Upper lobe of right lung (tissue), 1 donor: ENCODE measurements at regions not wholly inside any gene's neighbourhood (a gene's known extent, or its start where the extent isn't known, plus 50 kb on each side); places are given as distances from the start of the nearest gene placed in this dataset.

ENCODE experiments used
- ATAC-seq: fragments of 200-7000 bp; cut with Tn5 transposase; one replicate; pipeline ENCODE4 v1.9.1; 2020; ENCODE audit warnings: mild to moderate bottlenecking, moderate library complexity
- DNase-seq: peaks from one replicate; pipeline ENCODE4 v3.0.0-alpha.2; 2020
- H3K27ac ChIP-seq: fragments of 200-600 bp; one replicate; pipeline ENCODE4 v1.8.0; 2022
- H3K27me3 ChIP-seq: fragments of 200-600 bp; one replicate; pipeline ENCODE4 v1.8.0; 2022; ENCODE audit warnings: mild to moderate bottlenecking
- H3K36me3 ChIP-seq: fragments of 200-600 bp; one replicate; pipeline ENCODE4 v1.8.0; 2022
- H3K4me1 ChIP-seq: fragments of 200-600 bp; one replicate; pipeline ENCODE4 v1.8.0; 2022
- H3K4me3 ChIP-seq: fragments of 200-600 bp; one replicate; pipeline ENCODE4 v1.8.0; 2022; ENCODE audit warnings: mild to moderate bottlenecking
- H3K9me3 ChIP-seq: fragments of 200-600 bp; one replicate; pipeline ENCODE4 v1.8.0; 2022
- CTCF ChIP-seq: fragments of 200-600 bp; IDR thresholded peaks from one replicate; pipeline ENCODE4 v1.8.0; 2022; ENCODE audit warnings: antibody characterized with exemption
- intact Hi-C: fragments of 100-400 bp; cut with DNase I; formaldehyde crosslinking; loops from one replicate; pipeline ENCODE4 v1.11.0; 2022
- donor health status: DM: no; HTN: yes; CAD: no; lungs with severe emphysema.

GRCh38 chr18:1480309-1480708 lies 575.6 kb downstream of the ADCYAP1 start:
- TF ChIP-seq CTCF, result no peak

GRCh38 chr18:1481577-1481976 lies 576.9 kb downstream of the ADCYAP1 start:
- Histone ChIP-seq H3K9me3 (no peaks in the 10 kb centered on the region), H3K36me3 (no peaks in the 10 kb centered on the region), H3K4me3 (no peak overlapping the region), H3K27ac (no peak overlapping the region), H3K4me1 (no peaks in the 10 kb centered on the region), H3K27me3 (no peaks in the 10 kb centered on the region)
- no peak for DNase-seq
- TF ChIP-seq CTCF, result no peak
- intact Hi-C loops, result no loop called here
- no peak for ATAC-seq

More at GRCh38 chr18:1480309-1480708, 575.6 kb downstream of the ADCYAP1 start:
- ATAC-seq, result no peak
- Histone ChIP-seq H3K27me3 (no peaks in the 10 kb centered on the region), H3K4me3 (no peak overlapping the region), H3K9me3 (no peaks in the 10 kb centered on the region), H3K36me3 (no peaks in the 10 kb centered on the region), H3K27ac (no peak overlapping the region), H3K4me1 (no peaks in the 10 kb centered on the region)
- DNase-seq, result no peak
- intact Hi-C loops, result no loop called here

- intact Hi-C loops, result no loop called here
- no peaks in the 10 kb centered on the region for H3K9me3 ChIP-seq
- DNase-seq, result no peak
- no peak for ATAC-seq
- H3K27ac ChIP-seq, result no peak overlapping the region
- H3K4me1 ChIP-seq, result no peaks in the 10 kb centered on the region
- no peak overlapping the region for H3K4me3 ChIP-seq
- TF ChIP-seq CTCF, result no peak
- H3K36me3 ChIP-seq, result no peaks in the 10 kb centered on the region
- H3K27me3 ChIP-seq, result no peaks in the 10 kb centered on the region
These were observed 578.7 kb downstream of the ADCYAP1 start for GRCh38 chr18:1483385-1483784.

- no peaks in the 10 kb centered on the region for H3K9me3 ChIP-seq
- H3K4me1 ChIP-seq, result no peaks in the 10 kb centered on the region
- TF ChIP-seq CTCF, result no peak
- no peaks in the 10 kb centered on the region for H3K36me3 ChIP-seq
- no peak overlapping the region for H3K27ac ChIP-seq
- no peaks in the 10 kb centered on the region for H3K27me3 ChIP-seq
- no peak overlapping the region for H3K4me3 ChIP-seq
- DNase-seq, result no peak
- intact Hi-C loops, result no loop called here
- no peak for ATAC-seq
These were observed 582.8 kb downstream of the ADCYAP1 start for GRCh38 chr18:1487457-1487856.

GRCh38 chr18:1488394-1488793 lies 583.7 kb downstream of the ADCYAP1 start:
- Histone ChIP-seq H3K27me3 (no peaks in the 10 kb centered on the region), H3K27ac (no peak overlapping the region), H3K4me3 (no peak overlapping the region), H3K4me1 (no peaks in the 10 kb centered on the region), H3K36me3 (no peaks in the 10 kb centered on the region), H3K9me3 (no peaks in the 10 kb centered on the region)
- ATAC-seq (no peak), DNase-seq (no peak)
- TF ChIP-seq CTCF, result no peak
- intact Hi-C loops, result no loop called here

GRCh38 chr18:1488957-1489356 lies 584.3 kb downstream of the ADCYAP1 start:
- TF ChIP-seq CTCF, result no peak
- no peak overlapping the region for H3K4me3 ChIP-seq
- no peak overlapping the region for H3K27ac ChIP-seq
- H3K4me1 ChIP-seq, result no peaks in the 10 kb centered on the region
- DNase-seq (no peak), ATAC-seq (no peak)
- H3K27me3 ChIP-seq, result no peaks in the 10 kb centered on the region
- intact Hi-C loops, result no loop called here
- no peaks in the 10 kb centered on the region for H3K9me3 ChIP-seq
- no peaks in the 10 kb centered on the region for H3K36me3 ChIP-seq
